OCI-LY3 (cell line): ENCODE measurements at regions not wholly inside any gene's neighbourhood (a gene's known extent, or its start where the extent isn't known, plus 50 kb on each side); places are given as distances from the start of the nearest gene placed in this dataset.

ENCODE experiments used
- EZH2phosphoT487 ChIP-seq: fragments of 200-600 bp; shearing (Covaris generic); IDR thresholded peaks from 2 replicates; pipeline ENCODE4 v1.6.1; 2018; ENCODE audit warnings: antibody characterized with exemption, mixed run types, low read depth
- TF ChIP-seq, protein P1 (sequence below): fragments of 200-600, 300-600 bp; sonication (generic); IDR thresholded peaks from 2 replicates; pipeline ENCODE4 v1.5.1; 2014; ENCODE audit warnings: antibody characterized with exemption, low read length, low read depth

DNA sequence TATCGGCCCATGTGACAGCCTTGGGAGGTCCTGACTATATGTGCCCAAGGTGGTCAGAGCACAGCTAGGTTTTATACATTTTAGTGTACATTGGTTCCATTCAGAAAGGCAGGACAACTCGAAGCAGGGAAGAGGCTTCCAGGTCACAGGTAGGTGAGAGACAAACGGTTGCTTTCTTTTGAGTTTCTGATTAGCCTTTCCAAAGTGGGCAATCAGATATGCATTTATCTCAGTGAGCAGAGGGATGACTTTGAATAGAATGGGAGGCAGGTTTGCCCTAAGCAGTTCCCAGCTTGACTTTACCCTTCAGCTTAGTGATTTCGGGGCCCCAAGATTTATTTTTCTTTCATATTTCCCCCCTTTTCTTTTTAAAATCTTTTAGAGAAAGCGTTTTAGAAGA is 87.6 kb upstream of the PPP2R5C start:
- TF ChIP-seq, protein P1, sequence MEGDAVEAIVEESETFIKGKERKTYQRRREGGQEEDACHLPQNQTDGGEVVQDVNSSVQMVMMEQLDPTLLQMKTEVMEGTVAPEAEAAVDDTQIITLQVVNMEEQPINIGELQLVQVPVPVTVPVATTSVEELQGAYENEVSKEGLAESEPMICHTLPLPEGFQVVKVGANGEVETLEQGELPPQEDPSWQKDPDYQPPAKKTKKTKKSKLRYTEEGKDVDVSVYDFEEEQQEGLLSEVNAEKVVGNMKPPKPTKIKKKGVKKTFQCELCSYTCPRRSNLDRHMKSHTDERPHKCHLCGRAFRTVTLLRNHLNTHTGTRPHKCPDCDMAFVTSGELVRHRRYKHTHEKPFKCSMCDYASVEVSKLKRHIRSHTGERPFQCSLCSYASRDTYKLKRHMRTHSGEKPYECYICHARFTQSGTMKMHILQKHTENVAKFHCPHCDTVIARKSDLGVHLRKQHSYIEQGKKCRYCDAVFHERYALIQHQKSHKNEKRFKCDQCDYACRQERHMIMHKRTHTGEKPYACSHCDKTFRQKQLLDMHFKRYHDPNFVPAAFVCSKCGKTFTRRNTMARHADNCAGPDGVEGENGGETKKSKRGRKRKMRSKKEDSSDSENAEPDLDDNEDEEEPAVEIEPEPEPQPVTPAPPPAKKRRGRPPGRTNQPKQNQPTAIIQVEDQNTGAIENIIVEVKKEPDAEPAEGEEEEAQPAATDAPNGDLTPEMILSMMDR: no peak
- no peak for TF ChIP-seq EZH2phosphoT487
